Nephron (organoid): ENCODE measurements at regions not wholly inside any gene's neighbourhood (a gene's known extent, or its start where the extent isn't known, plus 50 kb on each side); places are given as distances from the start of the nearest gene placed in this dataset.
A peak's percentile ranks its signal among the peaks of the same experiment; 100 is the strongest.

ENCODE experiments used
- H3K27ac Mint-ChIP-seq, 3 experiments: 2 replicates each; pipeline ENCODE4 v1.8.0; 2020; ENCODE audit warnings: mixed read lengths in 3 of 3, mild to moderate bottlenecking in 2 of 3, moderate library complexity in 1 of 3
- H3K27me3 Mint-ChIP-seq: 2 replicates; pipeline ENCODE4 v1.8.0; 2021; ENCODE audit warnings: low read depth, mild to moderate bottlenecking, moderate library complexity, mixed read lengths
- H3K36me3 Mint-ChIP-seq: 2 replicates; pipeline ENCODE4 v1.8.0; 2020; ENCODE audit warnings: low read depth, mixed read lengths
- H3K4me1 Mint-ChIP-seq: 2 replicates; pipeline ENCODE4 v1.8.0; 2020; ENCODE audit warnings: mixed read lengths
- H3K4me3 Mint-ChIP-seq, 3 experiments: 2 replicates each; pipeline ENCODE4 v1.8.0; 2020; ENCODE audit warnings: mild to moderate bottlenecking in 3 of 3, mixed read lengths in 3 of 3, moderate library complexity in 2 of 3
- H3K9me3 Mint-ChIP-seq: 2 replicates; pipeline ENCODE4 v1.8.0; 2020; ENCODE audit warnings: mixed read lengths
- TF ChIP-seq, protein P1 (sequence below), 3 experiments: fragments of 200-600 bp; sonication (generic); IDR thresholded peaks; one replicate each; pipeline ENCODE4 v1.5.0; 2021; ENCODE audit warnings: antibody characterized with exemption in 3 of 3; ENCODE audit not compliant: unreplicated experiment in 3 of 3

DNA sequence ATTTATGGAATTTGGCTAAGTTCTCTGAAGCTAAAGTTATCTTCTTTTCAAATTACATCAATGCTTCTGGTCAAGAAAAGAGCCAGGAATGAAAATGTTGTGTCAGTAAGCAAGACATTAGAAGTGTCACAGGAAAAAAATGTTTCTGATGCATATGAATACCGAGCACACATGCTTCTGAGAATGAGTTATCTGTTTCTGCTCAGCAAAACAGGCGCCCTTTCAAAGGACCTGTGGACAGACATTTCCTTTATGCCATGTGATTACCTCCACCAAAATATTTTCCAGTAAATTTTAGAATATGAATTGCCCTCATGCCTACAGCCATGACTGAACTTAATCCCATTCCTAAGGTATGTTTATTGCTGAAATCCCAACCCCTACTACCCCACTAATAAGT is 55.4 kb upstream of the RNF180 start:
- Mint-ChIP-seq H3K27ac (no peak overlapping the region), H3K36me3 (no peaks in the 10 kb centered on the region), H3K9me3 (peaks cover 11% of the 10 kb centered on the region), H3K4me1 (no peaks in the 10 kb centered on the region), H3K4me3 (no peak overlapping the region), H3K27me3 (no peaks in the 10 kb centered on the region)
- TF ChIP-seq, protein P1, sequence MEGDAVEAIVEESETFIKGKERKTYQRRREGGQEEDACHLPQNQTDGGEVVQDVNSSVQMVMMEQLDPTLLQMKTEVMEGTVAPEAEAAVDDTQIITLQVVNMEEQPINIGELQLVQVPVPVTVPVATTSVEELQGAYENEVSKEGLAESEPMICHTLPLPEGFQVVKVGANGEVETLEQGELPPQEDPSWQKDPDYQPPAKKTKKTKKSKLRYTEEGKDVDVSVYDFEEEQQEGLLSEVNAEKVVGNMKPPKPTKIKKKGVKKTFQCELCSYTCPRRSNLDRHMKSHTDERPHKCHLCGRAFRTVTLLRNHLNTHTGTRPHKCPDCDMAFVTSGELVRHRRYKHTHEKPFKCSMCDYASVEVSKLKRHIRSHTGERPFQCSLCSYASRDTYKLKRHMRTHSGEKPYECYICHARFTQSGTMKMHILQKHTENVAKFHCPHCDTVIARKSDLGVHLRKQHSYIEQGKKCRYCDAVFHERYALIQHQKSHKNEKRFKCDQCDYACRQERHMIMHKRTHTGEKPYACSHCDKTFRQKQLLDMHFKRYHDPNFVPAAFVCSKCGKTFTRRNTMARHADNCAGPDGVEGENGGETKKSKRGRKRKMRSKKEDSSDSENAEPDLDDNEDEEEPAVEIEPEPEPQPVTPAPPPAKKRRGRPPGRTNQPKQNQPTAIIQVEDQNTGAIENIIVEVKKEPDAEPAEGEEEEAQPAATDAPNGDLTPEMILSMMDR (IDR thresholded peaks at IDR 0.05; ENCODE audit: unreplicated experiment in 3 of 3): no peak

DNA sequence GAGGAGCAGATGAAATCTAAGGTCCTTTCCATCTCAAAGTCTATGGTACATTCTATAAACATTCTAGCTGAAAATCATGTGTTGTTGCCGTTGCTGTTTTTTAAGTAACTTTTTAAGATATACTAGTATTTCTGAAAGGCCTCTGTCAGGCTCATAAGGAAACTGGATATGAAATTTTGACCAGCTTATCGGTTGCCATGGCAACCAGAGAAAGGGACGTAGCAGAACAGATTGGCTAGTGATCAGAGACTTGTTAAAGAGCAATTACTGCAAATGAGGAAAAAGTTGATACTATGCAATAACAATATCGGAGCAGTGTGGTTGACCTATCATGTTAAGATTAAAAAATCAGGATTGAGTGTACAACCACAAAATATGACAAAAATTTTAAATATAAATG is 57.0 kb upstream of the RNF180 start:
- peaks cover 13% of the 10 kb centered on the region for H3K9me3 Mint-ChIP-seq
- H3K36me3 Mint-ChIP-seq: no peaks in the 10 kb centered on the region
- TF ChIP-seq, protein P1 (IDR thresholded peaks at IDR 0.05; ENCODE audit: unreplicated experiment in 3 of 3): no peak
- no peaks in the 10 kb centered on the region for H3K27me3 Mint-ChIP-seq
- no peaks in the 10 kb centered on the region for H3K4me1 Mint-ChIP-seq
- no peak overlapping the region for H3K4me3 Mint-ChIP-seq
- H3K27ac Mint-ChIP-seq: no peak overlapping the region

DNA sequence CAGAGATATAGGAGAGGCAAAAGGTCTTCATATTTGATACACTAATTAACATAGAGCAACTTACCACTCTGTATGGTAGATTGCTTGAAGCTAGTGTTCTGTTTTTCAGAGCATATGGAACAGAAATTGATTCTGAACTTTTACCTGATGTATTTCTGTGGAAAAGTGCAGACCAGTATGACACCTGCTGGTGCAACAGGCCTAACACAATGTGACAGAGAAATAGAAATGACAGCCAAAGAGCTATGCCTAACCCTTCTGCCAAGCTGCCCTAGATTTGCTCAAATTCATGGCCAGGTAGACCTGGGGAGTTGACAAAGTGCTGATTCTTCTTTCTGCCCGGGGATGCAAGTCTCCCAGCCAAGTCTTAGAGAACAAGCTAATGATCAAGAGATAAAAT is 65.4 kb upstream of the RNF180 start:
- H3K9me3 Mint-ChIP-seq: peaks cover 1% of the 10 kb centered on the region
- H3K27me3 Mint-ChIP-seq: no peaks in the 10 kb centered on the region
- no peak overlapping the region for H3K27ac Mint-ChIP-seq
- TF ChIP-seq, protein P1 (IDR thresholded peaks at IDR 0.05; ENCODE audit: unreplicated experiment in 3 of 3): no peak
- no peaks in the 10 kb centered on the region for H3K4me1 Mint-ChIP-seq
- H3K4me3 Mint-ChIP-seq: no peak overlapping the region
- no peaks in the 10 kb centered on the region for H3K36me3 Mint-ChIP-seq

DNA sequence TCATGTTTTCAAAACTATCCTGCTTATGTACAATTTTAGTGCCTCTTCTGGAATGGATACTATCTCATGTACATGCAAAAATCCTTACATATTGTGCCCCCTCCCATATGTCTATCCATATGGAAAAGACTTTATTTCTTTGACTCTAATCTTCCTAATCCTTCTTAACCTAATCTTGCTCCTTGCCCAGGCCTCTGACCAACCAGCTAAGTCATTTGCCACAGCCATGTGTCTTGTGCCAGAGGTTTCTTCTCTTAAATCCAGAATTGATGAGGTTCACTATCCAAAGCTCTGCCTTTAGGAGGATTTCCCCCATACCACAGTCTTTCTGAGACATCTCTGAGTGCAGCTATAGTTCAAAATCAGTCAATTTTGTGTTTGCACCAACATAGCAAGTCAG is 68.9 kb upstream of the RNF180 start:
- Mint-ChIP-seq H3K27me3 (no peaks in the 10 kb centered on the region), H3K4me3 (no peak overlapping the region), H3K9me3 (peaks cover under 1% of the 10 kb centered on the region), H3K36me3 (no peaks in the 10 kb centered on the region), H3K27ac (no peak overlapping the region), H3K4me1 (no peaks in the 10 kb centered on the region)
- TF ChIP-seq, protein P1 (IDR thresholded peaks at IDR 0.05; ENCODE audit: unreplicated experiment in 3 of 3): no peak

DNA sequence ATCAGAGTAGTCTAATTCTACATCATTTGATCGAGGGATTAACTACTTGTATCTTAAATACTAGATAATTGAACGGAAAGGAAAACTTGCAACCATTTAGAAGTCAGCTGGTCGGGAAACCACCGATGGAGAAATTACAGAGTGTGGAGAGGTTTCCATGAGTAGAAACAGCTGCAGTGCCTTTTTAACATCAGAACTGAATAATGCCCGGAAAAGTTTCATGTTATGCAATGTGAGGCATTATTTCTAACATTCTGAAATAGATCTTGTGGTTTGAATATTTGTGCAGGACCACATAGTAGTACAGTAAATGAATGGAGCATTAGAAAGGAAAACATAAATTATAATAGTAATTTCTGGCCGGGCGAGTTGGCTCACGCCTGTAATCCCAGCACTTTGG is 88.1 kb upstream of the RNF180 start:
- Mint-ChIP-seq H3K4me3 (no peak overlapping the region), H3K27ac (no peak overlapping the region), H3K27me3 (no peaks in the 10 kb centered on the region), H3K9me3 (no peaks in the 10 kb centered on the region), H3K4me1 (no peaks in the 10 kb centered on the region), H3K36me3 (no peaks in the 10 kb centered on the region)
- TF ChIP-seq, protein P1 (IDR thresholded peaks at IDR 0.05; ENCODE audit: unreplicated experiment in 3 of 3): no peak

DNA sequence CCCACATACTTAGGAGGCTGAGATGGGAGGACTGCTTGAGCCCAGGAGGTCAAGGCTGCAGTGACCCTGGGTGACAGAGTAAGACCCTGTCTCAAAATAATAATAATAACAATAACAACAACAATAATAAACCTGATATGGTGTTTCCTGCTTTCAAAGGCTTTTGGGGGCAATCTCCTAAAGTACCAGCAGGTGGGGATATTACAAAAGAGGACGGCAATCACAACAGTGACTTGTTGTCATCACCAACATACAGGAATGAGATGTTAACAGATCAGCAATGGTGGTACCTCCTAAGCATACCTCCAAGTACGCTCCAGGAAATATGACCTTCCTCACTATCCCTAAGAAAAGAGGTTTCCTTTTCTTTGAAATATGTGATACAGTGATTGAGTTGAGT is 91.1 kb upstream of the RNF180 start:
- Mint-ChIP-seq H3K4me3 (no peak overlapping the region), H3K36me3 (no peaks in the 10 kb centered on the region), H3K27ac (no peak overlapping the region), H3K27me3 (no peaks in the 10 kb centered on the region), H3K9me3 (no peaks in the 10 kb centered on the region), H3K4me1 (no peaks in the 10 kb centered on the region)
- TF ChIP-seq, protein P1 (IDR thresholded peaks at IDR 0.05; ENCODE audit: unreplicated experiment in 3 of 3): peak; percentile 64 to 68 (median 64)
